Heart left ventricle (tissue), 13 donors: ENCODE measurements at regions not wholly inside any gene's neighbourhood (a gene's known extent, or its start where the extent isn't known, plus 50 kb on each side); places are given as distances from the start of the nearest gene placed in this dataset.

Experiments used
- POLR2A ChIP-seq, 2 donors: fragments of 450-650 bp; IDR thresholded peaks; one replicate each; pipeline ENCODE4 v1.6.1; 2017; ENCODE audit warnings: antibody characterized with exemption in 2 of 2, mild to moderate bottlenecking in 2 of 2, moderate library complexity in 2 of 2
- TF ChIP-seq, protein P1 (sequence below), 12 donors: fragments of 200-600 bp; sonication (generic) in 4 of 12; IDR thresholded peaks; one replicate each; pipeline versions ENCODE4 v1.5.0 to v1.8.0; 2018 to 2022; ENCODE audit warnings: antibody characterized with exemption in 12 of 12, mild to moderate bottlenecking in 5 of 12
- donor health status: ischemic (EF 13 %, LVEDD 7.1; RV severe dilation, severe dysfunction).
- donor health status: DM: no; HTN: yes; CAD: no.
- donor health status: DM: no; HTN: no; CAD: no.
- donor health status: ischemic (EF 25% LVEDD 6.9; RV normal size, moderate dysfunction).
- donor health status: ischemic (EF 25% LVEDD 5.7; RV mildly dilated, moderate dysfunction).
- donor health status: ischemic (EF 35%, LVEDD 5.7; RV mildly dilated, moderate dysfunction).
- donor health status: nonischemic (EF 11% LVEDD 7.7; RV severe dilation, severe dysfunction).
- donor health status: DM: yes; HTN: yes; CAD: no.
- donor health status: PGD.
- donor health status: ischemic (EF 29% LVEDD 5.4; RV normal size, mild dysfunction).
- donor health status: nonischemic (EF 23%, LVEDD 6.1; RV moderate dilation, normal function).

DNA sequence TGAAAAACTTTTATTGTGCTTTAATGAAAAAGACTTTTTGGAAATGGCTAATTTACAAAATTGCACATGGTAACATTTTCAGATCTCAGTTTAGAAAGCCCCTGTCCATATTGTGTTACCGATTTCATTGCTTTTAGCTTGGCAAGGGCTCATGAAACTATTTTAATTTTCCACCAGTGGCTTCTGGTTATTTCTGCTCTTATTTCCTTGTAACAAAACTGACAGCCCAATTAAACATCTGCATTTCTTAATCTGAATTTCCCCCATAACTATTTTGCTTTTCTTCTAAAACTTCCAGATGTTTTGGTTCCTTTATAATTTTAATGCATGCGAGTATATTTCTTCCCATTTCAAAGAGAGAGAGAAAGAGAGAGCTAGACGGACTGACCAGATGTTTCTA lies 264.8 kb downstream of the PTPRC start:
- TF ChIP-seq, protein P1, sequence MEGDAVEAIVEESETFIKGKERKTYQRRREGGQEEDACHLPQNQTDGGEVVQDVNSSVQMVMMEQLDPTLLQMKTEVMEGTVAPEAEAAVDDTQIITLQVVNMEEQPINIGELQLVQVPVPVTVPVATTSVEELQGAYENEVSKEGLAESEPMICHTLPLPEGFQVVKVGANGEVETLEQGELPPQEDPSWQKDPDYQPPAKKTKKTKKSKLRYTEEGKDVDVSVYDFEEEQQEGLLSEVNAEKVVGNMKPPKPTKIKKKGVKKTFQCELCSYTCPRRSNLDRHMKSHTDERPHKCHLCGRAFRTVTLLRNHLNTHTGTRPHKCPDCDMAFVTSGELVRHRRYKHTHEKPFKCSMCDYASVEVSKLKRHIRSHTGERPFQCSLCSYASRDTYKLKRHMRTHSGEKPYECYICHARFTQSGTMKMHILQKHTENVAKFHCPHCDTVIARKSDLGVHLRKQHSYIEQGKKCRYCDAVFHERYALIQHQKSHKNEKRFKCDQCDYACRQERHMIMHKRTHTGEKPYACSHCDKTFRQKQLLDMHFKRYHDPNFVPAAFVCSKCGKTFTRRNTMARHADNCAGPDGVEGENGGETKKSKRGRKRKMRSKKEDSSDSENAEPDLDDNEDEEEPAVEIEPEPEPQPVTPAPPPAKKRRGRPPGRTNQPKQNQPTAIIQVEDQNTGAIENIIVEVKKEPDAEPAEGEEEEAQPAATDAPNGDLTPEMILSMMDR (IDR thresholded peaks at IDR 0.05) = no peak
- no peak for TF ChIP-seq POLR2A (IDR thresholded peaks at IDR 0.05)
